GM23338 (cell line): ENCODE measurements at regions not wholly inside any gene's neighbourhood (a gene's known extent, or its start where the extent isn't known, plus 50 kb on each side); places are given as distances from the start of the nearest gene placed in this dataset.

Experiments used
- ATAC-seq: fragments of 200-7000 bp; cut with Tn5 transposase; 3 replicates; pipeline ENCODE4 v1.9.1; 2020
- DNase-seq: peaks from one replicate; pipeline ENCODE4 v3.0.0-alpha.2; 2015; ENCODE audit warnings: low spot score
- H2AFZ ChIP-seq: fragments of 200-600 bp; sonication (generic); 2 replicates; pipeline ENCODE4 v1.8.0; 2016; ENCODE audit warnings: antibody characterized with exemption, mild to moderate bottlenecking, moderate library complexity
- H3F3A ChIP-seq: fragments of 200-600 bp; sonication (generic); replicated peaks from 2 replicates; pipeline ENCODE4 v1.8.0; 2017; ENCODE audit warnings: antibody characterized with exemption, mixed run types, low read depth
- H3K27ac ChIP-seq: fragments of 200-600 bp; sonication (generic); 2 replicates; pipeline ENCODE4 v1.6.1; 2016; ENCODE audit warnings: low read depth
- H3K27me3 ChIP-seq: fragments of 200-600 bp; sonication (generic); 2 replicates; pipeline ENCODE4 v1.8.0; 2016; ENCODE audit warnings: mild to moderate bottlenecking, mixed run types, moderate library complexity; ENCODE audit not compliant: insufficient read depth
- H3K36me3 ChIP-seq: fragments of 200-600 bp; sonication (generic); 2 replicates; pipeline ENCODE4 v1.8.0; 2016; ENCODE audit warnings: mild to moderate bottlenecking; ENCODE audit not compliant: insufficient read depth
- H3K4me1 ChIP-seq: fragments of 200-600 bp; sonication (generic); 2 replicates; pipeline ENCODE4 v1.8.0; 2016; ENCODE audit warnings: mild to moderate bottlenecking, moderate library complexity; ENCODE audit not compliant: insufficient read depth
- H3K4me2 ChIP-seq: fragments of 200-600 bp; sonication (generic); 2 replicates; pipeline ENCODE4 v1.7.1; 2017; ENCODE audit warnings: mixed run types
- H3K4me3 ChIP-seq: fragments of 200-600 bp; sonication (generic); 2 replicates; pipeline ENCODE4 v1.6.1; 2016; ENCODE audit warnings: mixed run types
- H3K79me2 ChIP-seq: fragments of 200-600 bp; sonication (generic); replicated peaks from 2 replicates; pipeline ENCODE4 v1.8.0; 2017; ENCODE audit warnings: mild to moderate bottlenecking; ENCODE audit not compliant: insufficient read depth
- H3K9me2 ChIP-seq: fragments of 200-600 bp; sonication (generic); 2 replicates; pipeline ENCODE4 v1.8.0; 2017; ENCODE audit not compliant: insufficient read depth
- H4K20me1 ChIP-seq: fragments of 200-600 bp; sonication (generic); replicated peaks from 2 replicates; pipeline ENCODE4 v1.8.0; 2017; ENCODE audit warnings: mild to moderate bottlenecking; ENCODE audit not compliant: insufficient read depth
- H3K27ac Mint-ChIP-seq: 2 replicates; pipeline ENCODE4 v1.8.0; 2020; ENCODE audit warnings: inconsistent platforms, mild to moderate bottlenecking, moderate library complexity, mixed read lengths
- H3K27me3 Mint-ChIP-seq: 3 replicates; pipeline ENCODE4 v1.8.0; 2022; ENCODE audit warnings: low read depth, mild to moderate bottlenecking, moderate library complexity, mixed read lengths, inconsistent platforms; ENCODE audit not compliant: insufficient read depth, poor library complexity
- H3K36me3 Mint-ChIP-seq: 3 replicates; pipeline ENCODE4 v1.8.0; 2021; ENCODE audit warnings: low read depth, mild to moderate bottlenecking, inconsistent platforms, moderate library complexity, mixed read lengths
- H3K4me1 Mint-ChIP-seq: 3 replicates; pipeline ENCODE4 v1.8.0; 2020; ENCODE audit warnings: mild to moderate bottlenecking, inconsistent platforms, mixed read lengths
- H3K4me3 Mint-ChIP-seq: 3 replicates; pipeline ENCODE4 v1.8.0; 2021; ENCODE audit warnings: moderate library complexity, mild to moderate bottlenecking, inconsistent platforms, mixed read lengths
- H3K9me3 Mint-ChIP-seq: 3 replicates; pipeline ENCODE4 v1.8.0; 2020; ENCODE audit warnings: moderate library complexity, mild to moderate bottlenecking, inconsistent platforms, mixed read lengths
- CREB1 ChIP-seq: fragments of 250-450 bp; sonication (Bioruptor Pico); IDR thresholded peaks from 2 replicates; pipeline ENCODE4 v1.5.0; 2020; ENCODE audit warnings: low read depth, mild to moderate bottlenecking, moderate library complexity
- CTCF ChIP-seq, 2 experiments: fragments of 200-600 bp in 1 of 2; sonication (generic) in 1 of 2; conservative IDR thresholded peaks; 2 replicates each; pipeline versions ENCODE4 v1.5.1 to v1.6.1; 2016 to 2017; ENCODE audit warnings: antibody characterized with exemption in 2 of 2, low read depth in 2 of 2, mild to moderate bottlenecking in 2 of 2, moderate library complexity in 1 of 2
- ETS1 ChIP-seq: IDR thresholded peaks from 2 replicates; pipeline ENCODE4 v1.6.1; 2016; ENCODE audit warnings: antibody characterized with exemption
- EZH2 ChIP-seq: fragments of 200-600 bp; sonication (generic); IDR thresholded peaks from one replicate; pipeline ENCODE4 v1.8.0; 2017; ENCODE audit warnings: antibody characterized with exemption, mild to moderate bottlenecking, low read depth; ENCODE audit not compliant: unreplicated experiment
- EZH2phosphoT487 ChIP-seq: fragments of 200-600 bp; sonication (generic); IDR thresholded peaks from one replicate; pipeline ENCODE4 v1.8.1; 2018; ENCODE audit warnings: antibody characterized with exemption; ENCODE audit not compliant: unreplicated experiment
- JUNB ChIP-seq: IDR thresholded peaks from one replicate; pipeline ENCODE4 v1.6.1; 2016; ENCODE audit warnings: antibody characterized with exemption; ENCODE audit not compliant: unreplicated experiment
- NANOG ChIP-seq: IDR thresholded peaks from 2 replicates; pipeline ENCODE4 v1.6.1; 2016; ENCODE audit warnings: antibody characterized with exemption, borderline replicate concordance
- POLR2AphosphoS5 ChIP-seq: IDR thresholded peaks from 2 replicates; pipeline ENCODE4 v1.6.1; 2016; ENCODE audit warnings: antibody characterized with exemption, low read depth
- REST ChIP-seq: IDR thresholded peaks from one replicate; pipeline ENCODE4 v1.6.1; 2018; ENCODE audit warnings: antibody characterized with exemption; ENCODE audit not compliant: unreplicated experiment
- STAT1 ChIP-seq: IDR thresholded peaks from one replicate; pipeline ENCODE4 v1.6.1; 2016; ENCODE audit warnings: antibody characterized with exemption; ENCODE audit not compliant: unreplicated experiment
- ZNF114 ChIP-seq: fragments of 250-450 bp; sonication (Bioruptor Pico); IDR thresholded peaks from 2 replicates; pipeline ENCODE4 v1.5.0; 2020; ENCODE audit warnings: mild to moderate bottlenecking, moderate library complexity
- ZNF331 ChIP-seq: fragments of 250-450 bp; sonication (Bioruptor Pico); IDR thresholded peaks from 2 replicates; pipeline ENCODE4 v1.5.0; 2020; ENCODE audit warnings: low read depth, mild to moderate bottlenecking, moderate library complexity
- ZNF462 ChIP-seq: fragments of 250-450 bp; sonication (Bioruptor Pico); IDR thresholded peaks from 2 replicates; pipeline ENCODE4 v1.5.0; 2020; ENCODE audit warnings: mild to moderate bottlenecking, moderate library complexity

GRCh38 chr5:67903121-67903520 lies 312.4 kb upstream of the PIK3R1 start:
- Histone ChIP-seq H2AFZ (no peak overlapping the region), H3K36me3 (no peaks in the 10 kb centered on the region), H3K4me2 (no peak overlapping the region), H3K27ac (no peak overlapping the region), H3K4me1 (no peaks in the 10 kb centered on the region), H4K20me1 (no peaks in the 10 kb centered on the region), H3K4me3 (no peak overlapping the region), H3F3A (no peaks in the 10 kb centered on the region), H3K9me2 (0 out of 2 replicates have a peak, but pooled peaks cover 4% of the 10 kb centered on the region), H3K79me2 (no peaks in the 10 kb centered on the region), H3K27me3 (no peaks in the 10 kb centered on the region)
- H3K27me3 Mint-ChIP-seq = no peaks in the 10 kb centered on the region
- no peak for DNase-seq
- H3K4me3 Mint-ChIP-seq = no peak overlapping the region
- H3K36me3 Mint-ChIP-seq = no peaks in the 10 kb centered on the region
- no peaks in the 10 kb centered on the region for H3K9me3 Mint-ChIP-seq
- H3K27ac Mint-ChIP-seq = no peak overlapping the region
- no peaks in the 10 kb centered on the region for H3K4me1 Mint-ChIP-seq
- TF ChIP-seq CREB1 = no peak
- no peak for TF ChIP-seq ZNF114 (CRISPR knock-in tag)
- TF ChIP-seq JUNB = no peak
- no peak for TF ChIP-seq STAT1
- TF ChIP-seq POLR2AphosphoS5 = no peak
- no peak for TF ChIP-seq EZH2
- no peak for TF ChIP-seq ETS1
- no peak for TF ChIP-seq REST
- TF ChIP-seq ZNF331 (CRISPR knock-in tag) = no peak
- no peak for TF ChIP-seq ZNF462 (CRISPR knock-in tag)
- no peak for TF ChIP-seq NANOG
- TF ChIP-seq CTCF (conservative IDR thresholded peaks at IDR 0.05; ENCODE audit: low read depth in 2 of 2) = no peak
- TF ChIP-seq EZH2phosphoT487 = no peak
- ATAC-seq = no peak
